Testis (tissue), 2 donors: ENCODE measurements at regions not wholly inside any gene's neighbourhood (a gene's known extent, or its start where the extent isn't known, plus 50 kb on each side); places are given as distances from the start of the nearest gene placed in this dataset.

ENCODE experiments used
- DNase-seq: peaks from one replicate; pipeline ENCODE4 v3.0.0-alpha.2; 2019
- H3K27ac ChIP-seq, 2 donors: fragments of 200-600 bp; sonication (generic); one replicate each; pipeline ENCODE4 v1.5.1; 2019
- H3K27me3 ChIP-seq: fragments of 200-600 bp; sonication (generic); one replicate; pipeline ENCODE4 v1.5.1; 2019
- H3K36me3 ChIP-seq: fragments of 200-600 bp; sonication (generic); one replicate; pipeline ENCODE4 v1.5.1; 2017; ENCODE audit warnings: low read depth; ENCODE audit errors: missing control alignments
- H3K4me1 ChIP-seq: fragments of 200-600 bp; sonication (generic); one replicate; pipeline ENCODE4 v1.5.1; 2019
- H3K4me3 ChIP-seq, 2 donors: fragments of 200-600 bp; sonication (generic); one replicate each; pipeline ENCODE4 v1.5.1; 2017 to 2019
- H3K9me3 ChIP-seq: fragments of 200-600 bp; sonication (generic); one replicate; pipeline ENCODE4 v1.5.1; 2017
- CTCF ChIP-seq, 3 experiments: fragments of 450-650 bp in 2 of 3; fragments of 200-600 bp in 1 of 3; sonication (generic) in 1 of 3; IDR thresholded peaks; one replicate each; pipeline ENCODE4 v1.5.1; 2016 to 2019; ENCODE audit warnings: antibody characterized with exemption in 3 of 3, mild to moderate bottlenecking in 2 of 3, moderate library complexity in 1 of 3
- POLR2A ChIP-seq: fragments of 450-650 bp; IDR thresholded peaks from one replicate; pipeline ENCODE4 v1.6.1; 2017; ENCODE audit warnings: antibody characterized with exemption, mild to moderate bottlenecking, moderate library complexity
- WGBS, 2 donors: methylation state at CpG; one replicate each; pipeline ENCODE4 v1.1.5; 2018; 5-methylcytosine and 5-hydroxymethylcytosine counted together
- intact Hi-C: fragments of 100-400 bp; cut with DNase I; formaldehyde crosslinking; loops from one replicate; pipeline ENCODE4 v1.15.1; 2023; ENCODE audit warnings: low total_unique reads

- Histone ChIP-seq H3K4me1 (no peaks in the 10 kb centered on the region), H3K27ac (no peak overlapping the region), H3K9me3 (no peaks in the 10 kb centered on the region), H3K27me3 (no peaks in the 10 kb centered on the region), H3K36me3 (no peaks in the 10 kb centered on the region), H3K4me3 (no peak overlapping the region)
- no peak for DNase-seq
- 81 to 87% methylated on average over 3 of the region's 3 CpGs for WGBS, 2 donors
- TF ChIP-seq CTCF (IDR thresholded peaks at IDR 0.05): no peak
- TF ChIP-seq POLR2A: no peak
- intact Hi-C loops: no loop called here
These were observed 353.5 kb upstream of the IL12A start for GRCh38 chr3:159635047-159635641.

- intact Hi-C loops: no loop called here
- no peak for TF ChIP-seq CTCF (IDR thresholded peaks at IDR 0.05)
- no peak for TF ChIP-seq POLR2A
- no peak for DNase-seq
These were observed 350.6 kb upstream of the IL12A start for GRCh38 chr3:159637883-159638542.

GRCh38 chr3:159640225-159640624 is 348.4 kb upstream of the IL12A start:
- 87 to 91% methylated on average over 4 of the region's 4 CpGs for WGBS, 2 donors

More at GRCh38 chr3:159637883-159638542, 350.6 kb upstream of the IL12A start:
- Histone ChIP-seq H3K27me3 (no peaks in the 10 kb centered on the region), H3K4me3 (no peak overlapping the region), H3K9me3 (no peaks in the 10 kb centered on the region), H3K36me3 (no peaks in the 10 kb centered on the region), H3K4me1 (no peaks in the 10 kb centered on the region), H3K27ac (no peak overlapping the region)
- 85 to 86% methylated on average over 2 of the region's 2 CpGs for WGBS, 2 donors

GRCh38 chr3:159643406-159643805 is 345.2 kb upstream of the IL12A start:
- intact Hi-C loops: no loop called here
- Histone ChIP-seq H3K27ac (no peak overlapping the region), H3K36me3 (no peaks in the 10 kb centered on the region), H3K4me3 (no peak overlapping the region), H3K9me3 (no peaks in the 10 kb centered on the region), H3K27me3 (no peaks in the 10 kb centered on the region), H3K4me1 (no peaks in the 10 kb centered on the region)
- no peak for DNase-seq
- TF ChIP-seq CTCF (IDR thresholded peaks at IDR 0.05) (no peak), POLR2A (no peak)

More at GRCh38 chr3:159640225-159640624, 348.4 kb upstream of the IL12A start:
- Histone ChIP-seq H3K27ac (no peak overlapping the region), H3K27me3 (no peaks in the 10 kb centered on the region), H3K4me3 (no peak overlapping the region), H3K4me1 (no peaks in the 10 kb centered on the region), H3K9me3 (no peaks in the 10 kb centered on the region), H3K36me3 (no peaks in the 10 kb centered on the region)
- TF ChIP-seq CTCF (IDR thresholded peaks at IDR 0.05): no peak
- no peak for TF ChIP-seq POLR2A
- intact Hi-C loops: no loop called here
- DNase-seq: no peak

- Histone ChIP-seq H3K27ac (no peak overlapping the region), H3K36me3 (no peaks in the 10 kb centered on the region), H3K4me3 (no peak overlapping the region), H3K9me3 (no peaks in the 10 kb centered on the region), H3K27me3 (no peaks in the 10 kb centered on the region), H3K4me1 (no peaks in the 10 kb centered on the region)
- DNase-seq: no peak
- intact Hi-C loops: no loop called here
- TF ChIP-seq POLR2A (no peak), CTCF (IDR thresholded peaks at IDR 0.05) (no peak)
- 86 to 100% methylated on average over 1 of the region's 1 CpG for WGBS, 2 donors
These were observed 342.8 kb upstream of the IL12A start for GRCh38 chr3:159645874-159646273.
